GM21528 (cell line): ENCODE measurements at regions not wholly inside any gene's neighbourhood (a gene's known extent, or its start where the extent isn't known, plus 50 kb on each side); places are given as distances from the start of the nearest gene placed in this dataset.
"Not testable (repeated sequence)": the region's sequence is repeated elsewhere in the genome, so short reads cannot be mapped to it uniquely, and the experiment has no call there.

Source experiments
- ATAC-seq: cut with Tn5 transposase; IDR thresholded peaks from one replicate; pipeline ENCODE4 v1.9.1; 2021; ENCODE audit warnings: mild to moderate bottlenecking, moderate library complexity; ENCODE audit not compliant: unreplicated experiment, low FRiP score

- ATAC-seq: no peak
Measured at GRCh38 chr2:2738276-2738675, 407.2 kb upstream of the MYT1L start.

- ATAC-seq: no peak
Measured at GRCh38 chr2:2735041-2735440, 404.0 kb upstream of the MYT1L start.

GRCh38 chr2:2734308-2734707, 403.2 kb upstream of the MYT1L start:
- ATAC-seq: no peak

- ATAC-seq: no peak
Measured at GRCh38 chr2:2733818-2734217, 402.7 kb upstream of the MYT1L start.

- ATAC-seq: no peak
Measured at GRCh38 chr2:2732331-2733119, 401.4 kb upstream of the MYT1L start.

- ATAC-seq: no peak
Measured at GRCh38 chr2:2731816-2732284, 400.8 kb upstream of the MYT1L start.

- ATAC-seq: no peak
Measured at GRCh38 chr2:2731101-2731815, 400.2 kb upstream of the MYT1L start.

- ATAC-seq: no peak
Measured at GRCh38 chr2:2730301-2730833, 399.3 kb upstream of the MYT1L start.

GRCh38 chr2:2729246-2729645, 398.2 kb upstream of the MYT1L start:
- ATAC-seq: no peak

- no peak for ATAC-seq
Measured at GRCh38 chr2:2728635-2729034, 397.6 kb upstream of the MYT1L start.

- ATAC-seq: no peak
Measured at GRCh38 chr2:2727876-2728511, 396.9 kb upstream of the MYT1L start.

GRCh38 chr2:2726163-2726562, 395.1 kb upstream of the MYT1L start:
- ATAC-seq: no peak

- ATAC-seq: no peak
Measured at GRCh38 chr2:2723064-2723463, 392.0 kb upstream of the MYT1L start.

- no peak for ATAC-seq
Measured at GRCh38 chr2:2721296-2721835, 390.3 kb upstream of the MYT1L start.

- ATAC-seq: not testable (repeated sequence)
Measured at GRCh38 chr2:2720806-2721205, 389.7 kb upstream of the MYT1L start.

- ATAC-seq: no peak
Measured at GRCh38 chr2:2720351-2720750, 389.3 kb upstream of the MYT1L start.

GRCh38 chr2:2719781-2720180, 388.7 kb upstream of the MYT1L start:
- no peak for ATAC-seq

GRCh38 chr2:2719015-2719414, 387.9 kb upstream of the MYT1L start:
- ATAC-seq: no peak

- ATAC-seq: no peak
Measured at GRCh38 chr2:2717406-2717805, 386.3 kb upstream of the MYT1L start.

GRCh38 chr2:2716771-2717170, 385.7 kb upstream of the MYT1L start:
- no peak for ATAC-seq
